GM23338 (cell line): ENCODE measurements at regions not wholly inside any gene's neighbourhood (a gene's known extent, or its start where the extent isn't known, plus 50 kb on each side); places are given as distances from the start of the nearest gene placed in this dataset.

Experiments
- ATAC-seq: fragments of 200-7000 bp; cut with Tn5 transposase; 3 replicates; pipeline ENCODE4 v1.9.1; 2020
- DNase-seq: peaks from one replicate; pipeline ENCODE4 v3.0.0-alpha.2; 2015; ENCODE audit warnings: low spot score
- H2AFZ ChIP-seq: fragments of 200-600 bp; sonication (generic); 2 replicates; pipeline ENCODE4 v1.8.0; 2016; ENCODE audit warnings: antibody characterized with exemption, mild to moderate bottlenecking, moderate library complexity
- H3F3A ChIP-seq: fragments of 200-600 bp; sonication (generic); replicated peaks from 2 replicates; pipeline ENCODE4 v1.8.0; 2017; ENCODE audit warnings: antibody characterized with exemption, mixed run types, low read depth
- H3K27ac ChIP-seq: fragments of 200-600 bp; sonication (generic); 2 replicates; pipeline ENCODE4 v1.6.1; 2016; ENCODE audit warnings: low read depth
- H3K27me3 ChIP-seq: fragments of 200-600 bp; sonication (generic); 2 replicates; pipeline ENCODE4 v1.8.0; 2016; ENCODE audit warnings: mild to moderate bottlenecking, mixed run types, moderate library complexity; ENCODE audit not compliant: insufficient read depth
- H3K36me3 ChIP-seq: fragments of 200-600 bp; sonication (generic); 2 replicates; pipeline ENCODE4 v1.8.0; 2016; ENCODE audit warnings: mild to moderate bottlenecking; ENCODE audit not compliant: insufficient read depth
- H3K4me1 ChIP-seq: fragments of 200-600 bp; sonication (generic); 2 replicates; pipeline ENCODE4 v1.8.0; 2016; ENCODE audit warnings: mild to moderate bottlenecking, moderate library complexity; ENCODE audit not compliant: insufficient read depth
- H3K4me2 ChIP-seq: fragments of 200-600 bp; sonication (generic); 2 replicates; pipeline ENCODE4 v1.7.1; 2017; ENCODE audit warnings: mixed run types
- H3K4me3 ChIP-seq: fragments of 200-600 bp; sonication (generic); 2 replicates; pipeline ENCODE4 v1.6.1; 2016; ENCODE audit warnings: mixed run types
- H3K79me2 ChIP-seq: fragments of 200-600 bp; sonication (generic); replicated peaks from 2 replicates; pipeline ENCODE4 v1.8.0; 2017; ENCODE audit warnings: mild to moderate bottlenecking; ENCODE audit not compliant: insufficient read depth
- H3K9me2 ChIP-seq: fragments of 200-600 bp; sonication (generic); 2 replicates; pipeline ENCODE4 v1.8.0; 2017; ENCODE audit not compliant: insufficient read depth
- H4K20me1 ChIP-seq: fragments of 200-600 bp; sonication (generic); replicated peaks from 2 replicates; pipeline ENCODE4 v1.8.0; 2017; ENCODE audit warnings: mild to moderate bottlenecking; ENCODE audit not compliant: insufficient read depth
- H3K27ac Mint-ChIP-seq: 2 replicates; pipeline ENCODE4 v1.8.0; 2020; ENCODE audit warnings: inconsistent platforms, mild to moderate bottlenecking, moderate library complexity, mixed read lengths
- H3K27me3 Mint-ChIP-seq: 3 replicates; pipeline ENCODE4 v1.8.0; 2022; ENCODE audit warnings: low read depth, mild to moderate bottlenecking, moderate library complexity, mixed read lengths, inconsistent platforms; ENCODE audit not compliant: insufficient read depth, poor library complexity
- H3K36me3 Mint-ChIP-seq: 3 replicates; pipeline ENCODE4 v1.8.0; 2021; ENCODE audit warnings: low read depth, mild to moderate bottlenecking, inconsistent platforms, moderate library complexity, mixed read lengths
- H3K4me1 Mint-ChIP-seq: 3 replicates; pipeline ENCODE4 v1.8.0; 2020; ENCODE audit warnings: mild to moderate bottlenecking, inconsistent platforms, mixed read lengths
- H3K4me3 Mint-ChIP-seq: 3 replicates; pipeline ENCODE4 v1.8.0; 2021; ENCODE audit warnings: moderate library complexity, mild to moderate bottlenecking, inconsistent platforms, mixed read lengths
- H3K9me3 Mint-ChIP-seq: 3 replicates; pipeline ENCODE4 v1.8.0; 2020; ENCODE audit warnings: moderate library complexity, mild to moderate bottlenecking, inconsistent platforms, mixed read lengths
- CREB1 ChIP-seq: fragments of 250-450 bp; sonication (Bioruptor Pico); IDR thresholded peaks from 2 replicates; pipeline ENCODE4 v1.5.0; 2020; ENCODE audit warnings: low read depth, mild to moderate bottlenecking, moderate library complexity
- EZH2 ChIP-seq: fragments of 200-600 bp; sonication (generic); IDR thresholded peaks from one replicate; pipeline ENCODE4 v1.8.0; 2017; ENCODE audit warnings: antibody characterized with exemption, mild to moderate bottlenecking, low read depth; ENCODE audit not compliant: unreplicated experiment
- EZH2phosphoT487 ChIP-seq: fragments of 200-600 bp; sonication (generic); IDR thresholded peaks from one replicate; pipeline ENCODE4 v1.8.1; 2018; ENCODE audit warnings: antibody characterized with exemption; ENCODE audit not compliant: unreplicated experiment
- JUNB ChIP-seq: IDR thresholded peaks from one replicate; pipeline ENCODE4 v1.6.1; 2016; ENCODE audit warnings: antibody characterized with exemption; ENCODE audit not compliant: unreplicated experiment
- NANOG ChIP-seq: IDR thresholded peaks from 2 replicates; pipeline ENCODE4 v1.6.1; 2016; ENCODE audit warnings: antibody characterized with exemption, borderline replicate concordance
- POLR2AphosphoS5 ChIP-seq: IDR thresholded peaks from 2 replicates; pipeline ENCODE4 v1.6.1; 2016; ENCODE audit warnings: antibody characterized with exemption, low read depth
- STAT1 ChIP-seq: IDR thresholded peaks from one replicate; pipeline ENCODE4 v1.6.1; 2016; ENCODE audit warnings: antibody characterized with exemption; ENCODE audit not compliant: unreplicated experiment
- ZNF114 ChIP-seq: fragments of 250-450 bp; sonication (Bioruptor Pico); IDR thresholded peaks from 2 replicates; pipeline ENCODE4 v1.5.0; 2020; ENCODE audit warnings: mild to moderate bottlenecking, moderate library complexity
- TF ChIP-seq, protein P1 (sequence below), 2 experiments: fragments of 200-600 bp in 1 of 2; sonication (generic) in 1 of 2; conservative IDR thresholded peaks; 2 replicates each; pipeline versions ENCODE4 v1.5.1 to v1.6.1; 2016 to 2017; ENCODE audit warnings: antibody characterized with exemption in 2 of 2, low read depth in 2 of 2, mild to moderate bottlenecking in 2 of 2, moderate library complexity in 1 of 2
- TF ChIP-seq, protein P2 (sequence below): IDR thresholded peaks from 2 replicates; pipeline ENCODE4 v1.6.1; 2016; ENCODE audit warnings: antibody characterized with exemption

DNA sequence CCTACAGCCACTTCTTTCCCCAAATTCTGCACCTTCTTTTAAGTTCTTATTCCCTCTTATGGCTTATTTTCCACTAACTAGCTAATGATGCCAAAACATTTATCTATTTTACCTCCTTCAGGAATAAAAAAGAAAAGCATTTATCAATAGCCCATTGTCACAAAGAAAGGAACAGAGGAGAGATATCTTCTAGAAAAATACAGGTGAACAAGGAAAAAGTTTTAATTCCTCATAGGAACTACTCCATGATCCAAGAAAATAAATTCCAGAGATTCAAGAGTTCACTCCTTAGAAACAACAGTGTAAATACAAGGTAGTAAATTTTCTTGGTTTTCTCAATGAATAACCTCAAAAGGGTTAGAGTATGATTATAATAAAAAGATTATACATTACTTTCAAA, 52.6 kb upstream of the TOP3B start:
- no peak overlapping the region for H2AFZ ChIP-seq
- Mint-ChIP-seq H3K36me3 (no peaks in the 10 kb centered on the region; the same call in 2 of the 3 replicates), H3K27ac (no peak overlapping the region), H3K4me1 (peaks cover 8% of the 10 kb centered on the region), H3K9me3 (no peaks in the 10 kb centered on the region), H3K27me3 (peaks cover 95% of the 10 kb centered on the region), H3K4me3 (no peak overlapping the region)
- H3K36me3 ChIP-seq: no peaks in the 10 kb centered on the region
- DNase-seq (no peak), ATAC-seq (no peak)
- H3F3A ChIP-seq: no peaks in the 10 kb centered on the region
- H3K27me3 ChIP-seq: peaks cover 100% of the 10 kb centered on the region
- no peak overlapping the region for H3K27ac ChIP-seq
- no peaks in the 10 kb centered on the region for H4K20me1 ChIP-seq
- no peak overlapping the region for H3K4me2 ChIP-seq
- TF ChIP-seq EZH2: peak; percentile 9
- no peak for TF ChIP-seq POLR2AphosphoS5
- peaks cover 10% of the 10 kb centered on the region for H3K4me1 ChIP-seq
- no peaks in the 10 kb centered on the region for H3K9me2 ChIP-seq
- H3K4me3 ChIP-seq: no peak overlapping the region
- H3K79me2 ChIP-seq: no peaks in the 10 kb centered on the region

DNA sequence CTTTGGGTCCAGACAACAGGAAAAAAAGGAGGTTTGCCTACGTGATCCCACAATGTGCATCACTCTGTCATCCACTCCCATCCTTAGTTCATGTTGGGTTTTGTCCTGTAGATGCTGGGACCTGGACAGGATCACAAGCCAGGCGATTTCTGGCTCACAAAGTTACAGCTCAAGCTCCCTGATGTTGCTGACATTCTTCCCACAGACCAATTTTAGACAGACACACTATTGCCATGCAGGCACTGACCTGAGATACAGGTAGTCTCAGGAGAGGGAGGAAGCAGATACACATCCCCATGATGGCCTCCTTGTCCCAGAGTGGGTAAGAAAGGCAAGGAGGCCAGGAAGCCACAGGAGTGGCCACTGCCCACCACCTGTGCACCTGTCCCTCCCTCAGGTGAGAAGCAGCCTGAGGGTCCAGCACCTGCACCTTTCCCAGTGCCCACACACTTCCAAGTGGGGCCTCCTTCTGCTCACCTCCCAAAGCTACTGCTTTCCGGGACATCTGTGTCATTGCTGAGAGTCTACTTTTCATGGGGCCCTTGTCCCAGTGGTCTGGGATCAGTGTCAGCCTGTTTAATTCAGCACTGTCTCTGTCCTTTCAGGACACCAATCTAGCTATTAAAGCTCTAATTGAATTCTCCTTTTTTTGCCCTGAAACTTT, 52.0 kb upstream of the TOP3B start:
- Histone ChIP-seq H3F3A (no peaks in the 10 kb centered on the region), H3K9me2 (no peaks in the 10 kb centered on the region), H3K4me2 (no peak overlapping the region), H2AFZ (no peak overlapping the region), H3K4me3 (no peak overlapping the region), H4K20me1 (no peaks in the 10 kb centered on the region), H3K4me1 (peaks cover 12% of the 10 kb centered on the region), H3K27ac (no peak overlapping the region), H3K79me2 (no peaks in the 10 kb centered on the region), H3K27me3 (peaks cover 100% of the 10 kb centered on the region), H3K36me3 (no peaks in the 10 kb centered on the region)
- no peaks in the 10 kb centered on the region for H3K9me3 Mint-ChIP-seq
- ATAC-seq (no peak), DNase-seq (no peak)
- H3K27ac Mint-ChIP-seq: no peak overlapping the region
- H3K36me3 Mint-ChIP-seq: no peaks in the 10 kb centered on the region; the same call in 2 of the 3 replicates
- H3K4me1 Mint-ChIP-seq: peaks cover 8% of the 10 kb centered on the region
- peaks cover 92% of the 10 kb centered on the region for H3K27me3 Mint-ChIP-seq
- no peak overlapping the region for H3K4me3 Mint-ChIP-seq
- no peak for TF ChIP-seq CREB1 (CRISPR knock-in tag)

DNA sequence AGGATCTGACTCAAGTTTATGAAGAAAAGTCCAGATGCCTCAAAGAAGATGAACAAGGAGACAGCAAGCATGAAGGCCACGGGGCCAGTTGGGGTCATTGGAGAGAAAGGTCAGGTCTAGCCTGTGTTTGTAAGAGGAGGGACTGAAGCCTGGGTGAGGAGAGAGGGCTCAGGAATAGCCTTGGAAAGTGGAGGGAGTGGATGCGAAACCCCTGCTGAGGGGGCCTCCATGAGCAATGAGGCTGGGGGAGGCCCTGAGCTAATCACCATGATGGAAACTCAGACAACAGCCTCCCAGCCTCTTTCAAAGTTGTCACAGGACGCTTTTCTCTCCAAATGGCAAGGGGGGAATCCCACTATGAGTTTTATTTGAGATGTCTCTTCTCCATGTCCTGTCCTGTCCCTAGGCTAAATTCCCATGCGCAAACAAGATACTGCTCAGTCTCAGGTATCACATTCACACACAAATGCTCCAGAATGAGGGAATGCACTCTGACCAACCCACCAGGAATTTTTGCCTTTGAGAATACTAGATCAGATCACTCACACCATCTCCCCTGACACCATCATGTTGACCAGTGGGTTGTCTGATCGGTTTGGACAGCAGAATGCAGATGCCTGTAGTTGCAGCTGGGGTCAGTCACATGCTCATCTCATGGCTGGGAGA, 51.3 kb upstream of the TOP3B start:
- no peak for ATAC-seq
- H3K27ac Mint-ChIP-seq: no peak overlapping the region
- H3K27me3 ChIP-seq: peaks cover 100% of the 10 kb centered on the region
- TF ChIP-seq POLR2AphosphoS5: no peak
- TF ChIP-seq, protein P1, sequence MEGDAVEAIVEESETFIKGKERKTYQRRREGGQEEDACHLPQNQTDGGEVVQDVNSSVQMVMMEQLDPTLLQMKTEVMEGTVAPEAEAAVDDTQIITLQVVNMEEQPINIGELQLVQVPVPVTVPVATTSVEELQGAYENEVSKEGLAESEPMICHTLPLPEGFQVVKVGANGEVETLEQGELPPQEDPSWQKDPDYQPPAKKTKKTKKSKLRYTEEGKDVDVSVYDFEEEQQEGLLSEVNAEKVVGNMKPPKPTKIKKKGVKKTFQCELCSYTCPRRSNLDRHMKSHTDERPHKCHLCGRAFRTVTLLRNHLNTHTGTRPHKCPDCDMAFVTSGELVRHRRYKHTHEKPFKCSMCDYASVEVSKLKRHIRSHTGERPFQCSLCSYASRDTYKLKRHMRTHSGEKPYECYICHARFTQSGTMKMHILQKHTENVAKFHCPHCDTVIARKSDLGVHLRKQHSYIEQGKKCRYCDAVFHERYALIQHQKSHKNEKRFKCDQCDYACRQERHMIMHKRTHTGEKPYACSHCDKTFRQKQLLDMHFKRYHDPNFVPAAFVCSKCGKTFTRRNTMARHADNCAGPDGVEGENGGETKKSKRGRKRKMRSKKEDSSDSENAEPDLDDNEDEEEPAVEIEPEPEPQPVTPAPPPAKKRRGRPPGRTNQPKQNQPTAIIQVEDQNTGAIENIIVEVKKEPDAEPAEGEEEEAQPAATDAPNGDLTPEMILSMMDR (conservative IDR thresholded peaks at IDR 0.05; ENCODE audit: low read depth in 2 of 2): no peak
- TF ChIP-seq STAT1: no peak
- TF ChIP-seq, protein P2, sequence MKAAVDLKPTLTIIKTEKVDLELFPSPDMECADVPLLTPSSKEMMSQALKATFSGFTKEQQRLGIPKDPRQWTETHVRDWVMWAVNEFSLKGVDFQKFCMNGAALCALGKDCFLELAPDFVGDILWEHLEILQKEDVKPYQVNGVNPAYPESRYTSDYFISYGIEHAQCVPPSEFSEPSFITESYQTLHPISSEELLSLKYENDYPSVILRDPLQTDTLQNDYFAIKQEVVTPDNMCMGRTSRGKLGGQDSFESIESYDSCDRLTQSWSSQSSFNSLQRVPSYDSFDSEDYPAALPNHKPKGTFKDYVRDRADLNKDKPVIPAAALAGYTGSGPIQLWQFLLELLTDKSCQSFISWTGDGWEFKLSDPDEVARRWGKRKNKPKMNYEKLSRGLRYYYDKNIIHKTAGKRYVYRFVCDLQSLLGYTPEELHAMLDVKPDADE: no peak
- TF ChIP-seq EZH2phosphoT487: no peak
- no peak for TF ChIP-seq JUNB
- TF ChIP-seq ZNF114: no peak
- no peak for TF ChIP-seq NANOG

More for the DNA sequence above, 51.3 kb upstream of the TOP3B start:
- Mint-ChIP-seq H3K4me3 (no peak overlapping the region), H3K27me3 (peaks cover 92% of the 10 kb centered on the region), H3K36me3 (no peaks in the 10 kb centered on the region; the same call in 2 of the 3 replicates), H3K4me1 (peaks cover 8% of the 10 kb centered on the region), H3K9me3 (no peaks in the 10 kb centered on the region)
- Histone ChIP-seq H3K36me3 (no peaks in the 10 kb centered on the region), H3K4me2 (no peak overlapping the region), H3K27ac (no peak overlapping the region), H3K79me2 (no peaks in the 10 kb centered on the region), H2AFZ (no peak overlapping the region), H3K4me1 (peaks cover 12% of the 10 kb centered on the region), H3F3A (no peaks in the 10 kb centered on the region), H3K9me2 (no peaks in the 10 kb centered on the region), H4K20me1 (no peaks in the 10 kb centered on the region), H3K4me3 (no peak overlapping the region)
- DNase-seq: no peak
